Adrenal gland (tissue), 5 donors: ENCODE measurements at regions not wholly inside any gene's neighbourhood (a gene's known extent, or its start where the extent isn't known, plus 50 kb on each side); places are given as distances from the start of the nearest gene placed in this dataset.

Experiments used
- CTCF ChIP-seq, 6 experiments: fragments of 450-650 bp in 4 of 6; fragments of 200-600 bp in 2 of 6; sonication (generic) in 1 of 6; IDR thresholded peaks; 1 replicate in 5 of 6; 2 replicates in 1 of 6; pipeline versions ENCODE4 v1.5.1 to v1.8.0; 2016 to 2021; ENCODE audit warnings: antibody characterized with exemption in 6 of 6, mild to moderate bottlenecking in 2 of 6, moderate library complexity in 1 of 6
- POLR2A ChIP-seq, 2 donors: fragments of 450-650 bp; IDR thresholded peaks; one replicate each; pipeline ENCODE4 v1.6.1; 2017; ENCODE audit warnings: antibody characterized with exemption in 2 of 2, mild to moderate bottlenecking in 2 of 2, moderate library complexity in 1 of 2
- donor health status: DM: no; HTN: no; CAD: no.

DNA sequence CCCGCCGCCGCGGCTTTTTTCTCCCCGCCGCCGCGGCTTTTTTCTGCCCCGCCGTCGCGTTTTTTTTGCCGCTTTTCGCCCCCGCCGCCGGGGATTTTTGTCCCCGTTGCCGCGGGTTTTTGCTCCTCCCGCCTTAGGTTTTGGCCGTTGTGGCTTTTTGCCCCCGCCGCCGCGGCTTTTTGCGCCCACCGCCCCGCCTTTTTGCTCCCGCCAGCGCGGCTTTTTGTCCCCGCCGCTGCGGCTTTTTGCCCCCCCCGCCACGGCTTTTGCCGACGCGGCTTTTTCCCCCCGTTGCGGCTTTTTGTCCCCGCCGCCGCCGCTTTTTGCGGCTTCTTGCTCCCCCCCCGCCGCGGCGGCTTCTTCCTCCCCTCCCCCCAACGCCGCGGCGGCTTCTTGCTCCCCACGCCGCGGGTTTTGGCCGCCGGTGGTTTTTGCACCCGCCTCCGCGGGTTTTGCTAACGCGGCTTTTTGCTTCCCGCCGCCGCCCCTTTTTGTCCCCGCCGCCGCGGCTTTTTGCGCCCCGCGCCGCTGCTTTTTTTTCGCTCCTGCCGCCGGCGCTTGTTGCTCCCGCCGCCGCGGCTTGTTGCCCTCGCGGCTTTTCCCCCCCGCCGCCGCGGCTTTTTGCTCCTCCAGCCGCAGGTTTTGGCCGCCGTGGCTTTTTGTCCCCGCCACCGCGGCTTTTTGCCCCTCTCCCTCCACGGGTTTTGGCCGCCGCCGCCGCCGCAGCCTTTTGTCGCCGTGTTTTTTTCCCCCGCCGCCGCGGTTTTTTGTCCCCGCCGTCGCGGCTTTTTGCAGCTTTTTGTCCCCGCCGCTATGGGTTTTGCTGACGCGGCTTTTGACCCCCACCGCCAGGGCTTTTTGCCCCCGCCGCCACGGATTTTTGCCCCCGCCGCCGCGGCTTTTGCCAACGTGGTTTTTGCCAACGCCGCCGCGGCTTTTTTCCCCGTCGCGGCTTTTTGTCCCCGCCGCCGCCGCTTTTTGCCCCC is 150.3 kb downstream of the KCNJ18 start:
- no peak for TF ChIP-seq POLR2A (IDR thresholded peaks at IDR 0.05)
- no peak for TF ChIP-seq CTCF (IDR thresholded peaks at IDR 0.05)
